Ammon's horn (tissue), 1 donor: ENCODE measurements at regions not wholly inside any gene's neighbourhood (a gene's known extent, or its start where the extent isn't known, plus 50 kb on each side); places are given as distances from the start of the nearest gene placed in this dataset.

Source experiments
- DNase-seq: peaks from one replicate; pipeline ENCODE4 v3.0.0-alpha.2; 2016; ENCODE audit warnings: low spot score

DNA sequence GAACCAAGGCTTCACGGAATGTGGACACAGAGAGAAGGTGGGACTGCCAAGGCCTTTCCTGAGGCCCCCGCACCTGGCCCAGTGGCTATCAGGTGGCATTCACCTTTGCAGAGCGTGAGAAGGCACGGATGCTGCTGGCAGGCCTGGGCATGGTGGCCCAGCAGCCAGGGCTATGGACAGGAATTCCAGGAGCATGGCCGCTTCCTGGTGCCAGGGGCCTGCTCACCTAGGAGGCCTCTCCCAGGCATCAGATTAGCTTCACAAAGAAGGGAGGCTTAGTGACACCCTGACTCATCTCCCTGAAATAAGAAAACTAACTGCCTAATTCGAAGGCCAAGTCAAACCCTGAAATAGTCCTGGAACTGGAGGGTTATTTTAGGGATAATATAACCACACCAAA is 155.8 kb downstream of the TEX29 start:
- DNase-seq = no peak

- DNase-seq = no peak
These were observed 159.0 kb downstream of the TEX29 start for GRCh38 chr13:111479412-111479811.

DNA sequence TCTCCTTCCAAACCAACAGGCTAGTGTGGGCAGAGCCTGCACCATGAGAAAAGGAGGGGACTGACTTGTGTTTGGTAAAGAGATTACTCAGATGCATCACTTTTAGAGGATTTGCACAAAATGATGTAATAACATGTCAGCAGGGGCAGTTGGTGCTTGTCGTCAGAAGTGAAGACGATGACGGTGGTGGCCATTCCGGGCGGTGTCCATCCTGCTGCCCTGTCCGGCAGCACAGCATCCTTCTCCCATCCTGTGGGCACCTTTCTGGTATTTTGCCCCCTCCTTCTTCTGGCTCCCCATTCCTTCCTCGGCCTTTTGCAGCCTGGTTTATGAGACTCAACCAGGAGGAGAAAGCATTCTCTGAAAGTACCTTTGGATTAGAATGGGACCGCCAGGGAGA is 160.1 kb downstream of the TEX29 start:
- DNase-seq = no peak

DNA sequence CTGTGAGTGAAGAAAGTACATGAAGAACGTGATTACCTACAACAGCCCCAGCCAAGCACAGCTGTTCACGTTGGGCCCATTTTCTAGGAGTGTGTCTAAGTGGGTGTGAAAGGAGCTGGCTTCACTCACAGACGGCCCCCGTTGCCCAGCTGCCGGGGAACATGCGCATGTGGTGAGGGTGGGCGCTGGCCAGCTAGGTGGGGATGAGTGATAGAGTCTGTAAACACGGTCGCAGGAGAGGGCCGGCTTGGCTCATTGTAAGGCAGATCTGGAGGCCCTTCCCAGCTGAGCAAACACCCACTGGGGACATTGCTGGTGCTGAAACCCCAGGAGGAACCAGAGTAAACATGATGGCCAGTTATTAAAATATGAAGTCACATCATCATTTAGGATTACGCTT is 160.5 kb downstream of the TEX29 start:
- no peak for DNase-seq

GRCh38 chr13:111482126-111482525 is 161.7 kb downstream of the TEX29 start:
- no peak for DNase-seq

DNA sequence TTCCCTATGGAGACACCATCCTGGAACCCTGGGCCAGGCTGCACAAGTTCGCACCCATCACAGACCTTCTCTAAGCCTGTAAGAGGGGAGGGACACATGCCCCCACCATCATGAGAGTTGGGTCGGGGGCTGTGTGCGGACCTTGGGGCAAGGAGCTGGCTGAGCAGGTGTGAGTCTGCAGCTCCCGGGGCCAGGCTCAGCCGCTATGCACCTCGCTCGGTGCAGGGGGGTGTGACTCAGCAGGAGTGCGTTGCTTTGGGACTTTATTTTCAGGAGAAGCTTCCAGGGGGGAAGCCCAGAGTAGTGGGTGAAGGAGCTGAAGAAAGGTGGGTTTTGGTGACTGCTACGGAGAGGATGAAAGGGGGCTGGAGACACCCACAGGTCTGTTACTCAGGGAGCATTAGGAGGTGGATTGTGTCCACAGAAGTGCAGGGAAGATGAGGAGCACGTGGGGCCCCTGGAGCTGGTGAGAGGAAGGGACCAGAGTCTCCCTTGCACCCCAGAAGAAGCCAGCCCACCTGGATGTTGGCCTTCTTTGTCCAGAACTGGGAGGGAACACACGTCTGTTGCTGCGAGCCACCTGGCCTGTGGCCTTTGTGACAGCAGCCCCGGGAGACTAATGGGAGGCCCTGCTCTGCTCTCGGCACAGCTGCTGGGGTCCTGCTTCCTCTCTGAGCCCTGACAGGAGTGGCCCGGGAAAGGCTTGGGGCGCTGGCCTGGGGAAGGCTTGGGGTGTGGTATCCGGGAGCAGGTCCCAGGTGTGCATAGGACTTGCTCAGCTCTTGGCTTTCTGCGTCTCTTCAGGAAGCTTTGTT is 162.6 kb downstream of the TEX29 start:
- DNase-seq = no peak

GRCh38 chr13:111483621-111483987 is 163.2 kb downstream of the TEX29 start:
- no peak for DNase-seq

GRCh38 chr13:111484141-111484925 is 163.9 kb downstream of the TEX29 start:
- no peak for DNase-seq

GRCh38 chr13:111484959-111485358 is 164.5 kb downstream of the TEX29 start:
- DNase-seq = no peak

DNA sequence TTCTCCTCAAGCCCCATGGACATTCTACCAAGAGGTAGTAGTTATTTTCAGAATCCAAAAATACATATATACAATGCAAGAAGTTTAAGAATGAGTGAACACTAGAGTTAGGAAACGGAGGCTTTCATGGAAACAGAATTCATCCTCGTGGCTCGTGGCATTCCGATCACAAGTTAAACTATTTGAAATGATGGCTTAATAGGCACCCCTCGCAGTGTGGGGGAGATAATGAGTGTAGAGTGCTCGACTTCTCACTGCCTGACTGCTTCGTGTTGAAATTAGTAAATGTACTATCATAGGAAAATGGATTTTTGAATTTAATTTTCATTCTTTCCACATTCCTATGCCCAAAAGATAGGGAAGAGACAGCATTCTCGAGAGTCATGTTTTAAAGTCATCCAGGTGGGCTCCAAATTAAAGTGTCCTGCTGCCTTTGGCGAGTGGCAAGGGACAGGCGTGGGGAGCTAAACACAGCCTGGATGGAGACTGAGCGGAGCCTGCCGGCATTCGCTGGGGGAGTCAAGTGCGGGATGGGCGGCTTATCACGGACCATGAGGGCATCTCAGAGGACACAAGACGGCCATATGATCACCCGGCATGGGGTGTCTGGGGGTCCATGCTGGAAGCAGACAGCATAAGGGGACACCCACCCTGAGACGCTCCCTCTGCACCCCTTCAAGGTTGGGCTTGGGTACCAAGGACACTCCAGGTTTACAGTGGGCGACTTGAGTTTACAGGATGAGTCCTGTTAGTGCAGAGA is 165.2 kb downstream of the TEX29 start:
- no peak for DNase-seq

DNA sequence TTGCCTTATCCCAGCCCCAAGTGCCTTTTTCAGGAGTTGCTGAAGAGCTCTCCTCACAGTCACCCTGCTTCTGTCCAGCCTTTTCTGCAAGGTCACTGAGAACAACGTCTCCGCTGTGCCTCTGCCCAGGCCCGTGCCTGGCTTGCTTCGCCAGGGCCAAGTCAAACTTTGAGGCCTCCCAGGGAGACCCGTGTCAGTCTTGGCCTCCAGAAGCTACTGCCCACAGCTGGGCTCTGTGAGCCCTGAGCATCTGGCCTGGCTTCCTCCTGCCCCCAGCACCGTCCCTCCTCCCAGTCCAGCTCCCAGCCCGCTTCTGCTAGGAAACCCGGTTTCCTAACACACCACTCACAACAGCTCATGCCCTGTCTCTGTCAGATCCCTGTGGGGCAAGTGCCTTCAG is 165.9 kb downstream of the TEX29 start:
- DNase-seq = no peak

DNA sequence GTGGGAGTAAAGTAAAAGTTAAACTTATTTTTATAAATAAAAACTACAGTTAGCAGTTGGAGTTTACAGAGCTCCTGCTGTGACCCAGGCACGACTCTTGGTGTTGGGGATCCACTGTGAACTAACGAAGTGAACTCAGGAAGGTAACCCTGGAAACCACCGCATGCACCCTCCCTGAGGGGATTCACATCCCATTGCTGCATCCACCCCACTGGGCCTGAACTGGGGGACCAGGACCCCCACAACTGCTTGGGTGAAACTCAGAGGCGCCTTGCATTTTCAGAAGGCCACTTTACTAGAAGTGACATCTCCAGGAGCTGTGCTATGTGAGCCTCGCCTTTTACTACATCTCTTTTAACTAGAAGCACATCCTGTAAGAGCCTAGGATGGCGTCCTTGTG is 166.4 kb downstream of the TEX29 start:
- no peak for DNase-seq

DNA sequence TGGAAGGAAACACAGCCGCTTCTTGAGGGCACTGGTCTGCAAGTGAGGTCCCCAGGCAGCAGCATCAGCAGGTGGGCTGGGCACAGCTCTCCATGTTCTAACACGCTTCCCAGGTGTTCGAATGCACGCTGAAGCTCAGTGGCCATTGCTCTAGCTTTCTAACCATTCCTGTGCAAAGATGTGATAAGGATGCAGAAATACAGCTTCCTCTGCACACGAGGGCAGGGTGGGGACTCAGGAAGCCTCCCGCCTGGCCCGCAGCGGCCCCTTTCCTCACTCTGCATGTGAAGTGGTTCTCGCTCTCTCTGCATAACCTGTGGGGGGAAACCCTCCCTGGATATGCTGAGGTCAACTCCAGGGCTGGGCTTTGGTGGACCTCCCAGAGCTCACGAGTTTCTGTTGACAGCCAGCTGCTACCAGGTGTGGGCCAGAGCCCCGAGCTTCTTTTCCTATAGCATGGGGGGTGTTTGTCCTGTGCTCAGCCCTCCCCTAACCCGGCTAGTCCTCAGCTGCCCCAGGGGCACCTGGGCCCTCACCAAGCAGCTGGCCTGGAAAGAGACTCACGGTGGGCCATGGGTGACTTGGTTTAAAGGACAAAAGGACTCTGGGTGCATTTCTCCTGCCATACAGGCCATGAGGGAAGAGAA is 168.2 kb downstream of the TEX29 start:
- no peak for DNase-seq

DNA sequence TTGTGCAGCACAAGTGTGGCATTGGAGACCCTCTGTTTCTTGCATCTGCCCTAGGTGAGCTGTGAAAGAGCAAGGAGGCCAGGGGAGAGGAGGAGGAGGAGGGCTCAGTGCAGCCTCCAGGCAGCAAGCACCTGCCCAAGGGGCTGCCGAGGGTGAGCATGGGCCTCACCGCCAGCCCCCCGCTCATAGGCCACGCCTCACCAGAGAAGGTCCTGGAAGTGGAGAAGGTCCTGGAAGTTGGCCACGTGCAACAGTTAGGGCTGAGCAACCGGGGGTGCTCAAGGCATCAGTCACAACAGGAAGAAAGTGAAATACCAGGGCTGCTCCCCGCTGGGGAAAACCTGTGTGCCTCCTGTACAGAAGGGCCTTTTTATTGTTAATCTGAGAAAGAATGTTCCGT is 168.9 kb downstream of the TEX29 start:
- no peak for DNase-seq

DNA sequence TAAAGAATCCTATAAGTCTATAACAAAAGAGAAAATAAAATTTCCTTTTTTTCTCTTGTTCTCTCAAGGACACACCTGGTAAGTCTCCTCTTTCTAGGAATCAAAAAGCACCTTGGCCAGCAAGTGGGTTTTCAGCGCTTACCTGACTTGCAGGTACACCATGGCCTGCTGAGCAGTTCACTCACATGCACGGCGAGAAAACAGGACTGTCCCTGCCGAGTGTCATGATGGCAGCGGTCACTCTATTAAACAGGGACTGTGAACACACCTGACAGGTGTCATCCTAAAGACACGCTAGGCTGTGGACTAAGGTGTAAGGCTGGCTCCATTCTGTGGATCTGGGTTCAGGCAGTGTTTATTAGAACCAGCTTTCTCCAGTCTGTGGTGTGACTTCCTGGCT is 170.2 kb downstream of the TEX29 start:
- no peak for DNase-seq

DNA sequence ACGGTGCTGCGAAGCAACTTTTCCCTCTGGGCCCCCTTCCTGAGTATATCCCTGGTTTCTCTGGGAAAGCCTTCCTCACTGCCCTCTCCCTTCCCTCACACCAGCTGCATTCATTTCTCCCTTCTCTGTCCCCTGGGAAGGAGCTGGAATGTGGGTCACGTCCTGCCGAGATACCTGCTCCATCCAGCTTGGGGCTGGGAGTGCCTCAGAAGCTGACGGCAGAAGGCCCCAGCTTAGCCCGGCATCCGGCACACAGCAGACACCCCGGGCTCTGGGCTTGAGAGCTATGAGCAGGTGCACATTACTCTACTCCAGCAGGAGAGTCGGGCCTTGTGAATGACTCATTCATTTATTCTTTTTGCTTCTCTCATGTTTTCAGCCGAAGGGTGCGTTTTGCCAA is 170.6 kb downstream of the TEX29 start:
- no peak for DNase-seq

DNA sequence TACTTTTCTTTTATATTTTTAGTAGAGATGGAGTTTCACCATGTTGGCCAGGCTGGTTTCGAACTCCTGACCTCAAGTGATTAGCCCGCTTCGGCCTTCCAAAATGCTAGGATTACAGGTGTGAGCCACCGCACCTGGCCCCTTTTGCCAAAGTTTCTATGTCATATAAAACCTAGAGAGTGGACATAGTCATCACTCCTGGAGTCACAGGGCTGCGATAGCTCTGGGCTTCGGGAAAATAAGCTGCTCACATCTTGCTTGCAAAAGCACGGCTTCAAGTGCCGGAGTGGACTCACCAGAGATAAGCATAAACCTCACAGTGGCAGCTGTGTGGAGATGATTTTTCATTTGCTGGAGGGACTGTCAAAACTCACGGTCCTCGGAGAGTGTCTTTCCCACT is 171.2 kb downstream of the TEX29 start:
- DNase-seq = no peak

DNA sequence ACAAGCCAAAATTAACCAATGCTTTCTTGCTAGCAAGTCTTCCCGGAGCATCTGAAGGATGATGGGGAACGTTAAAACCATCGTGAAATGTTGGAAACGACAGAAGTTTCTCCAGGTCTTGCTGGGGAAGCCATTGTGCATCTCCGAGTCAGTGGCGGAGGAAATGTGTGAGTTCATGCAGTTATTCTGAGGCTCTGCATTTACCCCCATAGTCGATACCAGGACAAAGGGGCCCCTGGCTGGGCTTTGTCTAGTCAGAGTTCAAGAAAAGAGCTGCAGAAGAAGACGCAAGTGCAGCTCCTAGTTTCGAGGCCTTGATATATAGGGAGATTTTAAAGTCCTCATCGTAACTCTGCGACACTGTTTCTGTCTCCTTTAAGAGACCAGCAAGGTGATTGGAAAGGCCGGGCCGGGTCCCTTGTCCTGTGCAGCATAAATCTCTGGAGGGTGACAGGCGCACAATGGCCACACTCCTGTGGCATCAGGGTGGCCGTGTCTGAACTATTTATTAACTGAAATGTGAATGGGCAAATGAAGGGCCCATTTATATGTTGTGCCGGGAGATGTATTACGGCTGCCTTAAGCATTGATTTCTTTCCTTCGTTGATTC is 172.0 kb downstream of the TEX29 start:
- no peak for DNase-seq

DNA sequence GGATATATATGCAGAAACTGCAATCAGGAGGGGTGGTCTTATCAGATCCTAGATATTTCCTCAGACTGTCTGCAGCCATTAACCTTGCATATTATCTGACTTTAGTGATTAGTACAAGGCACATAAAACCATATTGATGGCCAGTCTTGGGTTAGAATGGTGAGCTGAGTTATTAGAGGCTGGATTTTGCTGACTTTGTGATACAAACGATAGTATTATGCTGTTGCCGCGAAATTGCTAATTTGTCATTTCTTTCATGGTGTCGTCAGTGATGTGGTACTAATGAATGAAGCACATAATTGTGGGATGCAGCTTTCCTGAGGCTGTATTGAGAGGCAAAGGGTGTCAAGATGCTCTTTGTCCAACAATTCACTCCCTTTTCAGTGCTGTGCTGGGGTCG is 172.5 kb downstream of the TEX29 start:
- no peak for DNase-seq

DNA sequence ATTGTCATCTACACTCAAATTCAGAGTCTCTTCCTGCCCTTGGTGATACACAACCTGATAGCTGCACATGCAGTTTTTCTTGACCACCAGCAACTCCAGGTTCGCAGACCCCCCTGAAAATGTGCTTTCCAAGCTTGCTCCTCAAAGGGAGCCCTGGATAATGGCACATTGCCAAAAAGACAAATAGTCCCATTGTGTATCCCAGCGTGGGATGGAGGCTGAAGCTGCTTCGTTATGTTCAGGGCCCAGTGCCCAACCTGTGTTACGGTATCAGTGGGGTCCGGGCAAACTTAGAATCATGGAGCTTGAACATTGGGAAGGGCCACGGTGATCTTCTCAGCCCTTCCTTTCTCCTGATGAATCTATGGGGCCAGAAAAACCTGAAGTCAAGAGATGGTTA is 173.0 kb downstream of the TEX29 start:
- DNase-seq = no peak

DNA sequence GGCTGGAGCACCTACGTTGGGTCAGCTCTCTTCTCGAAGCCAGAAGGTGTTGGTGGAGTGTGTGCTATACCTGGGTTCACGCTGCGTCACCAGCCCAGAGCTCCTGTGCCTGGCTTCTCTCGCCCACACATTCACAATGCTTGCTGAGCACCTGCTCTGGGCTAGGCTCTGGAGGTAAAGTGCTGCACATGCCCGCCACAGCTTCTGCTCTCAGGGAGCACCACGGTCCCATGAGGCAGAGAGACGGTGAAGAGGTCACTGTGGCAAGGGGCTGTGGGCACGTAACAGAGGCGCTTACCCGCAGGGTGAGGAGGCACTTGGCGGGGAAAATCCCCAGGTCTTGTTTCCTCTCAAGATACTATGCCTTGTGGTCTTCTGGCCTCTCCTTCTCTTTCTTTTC is 174.2 kb downstream of the TEX29 start:
- no peak for DNase-seq
